ENCODE measurements at regions not wholly inside any gene's neighbourhood (a gene's known extent, or its start where the extent isn't known, plus 50 kb on each side); places are given as distances from the start of the nearest gene placed in this dataset.

DNA sequence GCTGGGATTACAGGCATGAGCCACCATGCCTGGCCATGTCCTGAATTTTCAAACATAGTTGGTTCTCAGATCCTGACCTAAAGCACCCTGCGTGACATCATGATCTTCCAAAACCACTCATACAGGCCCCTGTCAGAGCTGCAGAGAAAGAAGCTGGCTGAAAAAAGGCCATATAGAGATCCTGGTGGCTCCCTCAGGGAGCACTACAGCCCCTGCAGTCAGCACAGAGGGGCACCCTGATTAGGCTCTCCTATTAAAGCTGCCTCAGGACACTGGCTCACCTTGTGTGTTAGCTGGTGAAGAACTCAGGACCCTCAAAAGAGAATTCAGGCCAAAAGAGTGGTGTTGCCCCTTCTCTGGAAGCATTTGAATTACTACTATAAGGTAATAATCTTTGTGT, 249.7 kb upstream of the MCTP2 start:
- Histone ChIP-seq H2BK120ac (ENCODE audit: low read depth, low read length) (no peak overlapping the region), H3K9me1 (ENCODE audit: insufficient read depth, low read length) (no peaks in the 10 kb centered on the region), H4K20me1 (ENCODE audit: insufficient read depth, low read length) (no peaks in the 10 kb centered on the region), H3K9me3 (ENCODE audit: control insufficient read depth, insufficient read depth, low read length) (peaks cover 9% of the 10 kb centered on the region), H2AK5ac (ENCODE audit: low read depth, low read length) (no peak overlapping the region), H3K4ac (ENCODE audit: low read depth, low read length) (no peak overlapping the region), H3K56ac (ENCODE audit: extremely low read depth, insufficient read depth, low read length) (no peak overlapping the region), H3K36me3 (ENCODE audit: control insufficient read depth, insufficient read depth, low read length) (no peaks in the 10 kb centered on the region), H2AK9ac (replicated peaks; ENCODE audit: low read depth, low read length, poor library complexity) (no peak overlapping the region), H3K27me3 (ENCODE audit: control insufficient read depth, insufficient read depth, low read length) (no peaks in the 10 kb centered on the region), H3K4me2 (ENCODE audit: low read depth, low read length) (no peak overlapping the region), H3K27ac (ENCODE audit: insufficient read depth, low read length) (no peak overlapping the region), H3K9ac (ENCODE audit: low read depth, low read length) (no peak overlapping the region), H2AFZ (replicated peaks; ENCODE audit: low read length, poor library complexity) (no peak overlapping the region), H4K5ac (ENCODE audit: low read depth, low read length) (no peak overlapping the region), H2BK5ac (ENCODE audit: low read depth, low read length, poor library complexity, severe bottlenecking) (no peak overlapping the region), H4K8ac (ENCODE audit: low read depth in 2 of 2, low read length in 2 of 2) (no peak overlapping the region), H4K91ac (ENCODE audit: insufficient read depth, low read depth, low read length) (no peak overlapping the region), H3K18ac (ENCODE audit: low read depth, low read length) (no peak overlapping the region), H3K14ac (replicated peaks; ENCODE audit: low read depth, low read length) (no peak overlapping the region), H3K4me1 (ENCODE audit: control insufficient read depth, insufficient read depth, low read length) (no peaks in the 10 kb centered on the region), H3K23ac (ENCODE audit: low read depth, low read length) (no peak overlapping the region), H3K4me3 (ENCODE audit: insufficient read depth, low read depth, low read length) (no peak overlapping the region), H2BK15ac (ENCODE audit: low read depth, low read length) (no peak overlapping the region), H3K79me1 (ENCODE audit: low read depth in 1 of 2, low read length in 2 of 2) (no peaks in the 10 kb centered on the region), H2BK20ac (ENCODE audit: low read depth, low read length) (no peak overlapping the region)
- no peak for ATAC-seq (ENCODE audit: low read depth)
- no TSS peak for BruUV-seq (replicated peaks)
- TF ChIP-seq MAZ (IDR thresholded peaks at IDR 0.05; ENCODE audit: borderline replicate concordance, low read depth, low read length) (no peak), USF2 (IDR thresholded peaks at IDR 0.05; ENCODE audit: low read depth, low read length) (no peak), SMC3 (IDR thresholded peaks at IDR 0.05; ENCODE audit: low read depth, low read length) (no peak), POLR2A (IDR thresholded peaks at IDR 0.05; ENCODE audit: low read depth, low read length) (no peak)
- CTCF ChIA-PET: no interaction called here
- intact Hi-C loops (cut with micrococcal nuclease): no loop called here
- in situ Hi-C loops (cut with MboI; ENCODE audit: low sequenced_read_pairs): no loop called here
- POLR2A ChIA-PET (ENCODE audit: unreplicated experiment): no interaction called here
- WGBS, 2 experiments (ENCODE audit: extremely low coverage in 2 of 2, insufficient read length in 1 of 2): no CpG with 5 or more reads among the region's 1 CpG
- dilution Hi-C loops (cut with HindIII; ENCODE audit: low sequenced_read_pairs, unreplicated experiment): no loop called here
- no peak for DNase-seq
